Mesendoderm (in vitro differentiated cells): ENCODE measurements at regions not wholly inside any gene's neighbourhood (a gene's known extent, or its start where the extent isn't known, plus 50 kb on each side); places are given as distances from the start of the nearest gene placed in this dataset.
A peak's percentile ranks its signal among the peaks of the same experiment; 100 is the strongest.

ENCODE experiments used
- DNase-seq: peaks from one replicate; pipeline ENCODE4 v3.0.0; 2013
- H2AK5ac ChIP-seq: 2 replicates; pipeline ENCODE4 v1.6.1; 2013; ENCODE audit warnings: low read length, inconsistent platforms
- H2BK120ac ChIP-seq: 2 replicates; pipeline ENCODE4 v1.6.1; 2013; ENCODE audit warnings: low read depth, mild to moderate bottlenecking, low read length, moderate library complexity, mixed read lengths
- H2BK15ac ChIP-seq: replicated peaks from 2 replicates; pipeline ENCODE4 v1.6.1; 2013; ENCODE audit warnings: low read depth, mild to moderate bottlenecking, moderate library complexity
- H2BK5ac ChIP-seq: 2 replicates; pipeline ENCODE4 v1.6.1; 2013; ENCODE audit warnings: low read length, inconsistent platforms
- H3K18ac ChIP-seq: 2 replicates; pipeline ENCODE4 v1.6.1; 2013; ENCODE audit warnings: mild to moderate bottlenecking, low read length, mixed read lengths
- H3K23ac ChIP-seq: one replicate; pipeline ENCODE4 v1.6.1; 2013; ENCODE audit warnings: low read length
- H3K27ac ChIP-seq: 2 replicates; pipeline ENCODE4 v1.5.1; 2013; ENCODE audit warnings: low read depth, mild to moderate bottlenecking, inconsistent platforms, low read length, moderate library complexity
- H3K27me3 ChIP-seq: 2 replicates; pipeline ENCODE4 v1.6.1; 2013; ENCODE audit warnings: low read length, control low read depth, mild to moderate bottlenecking, inconsistent platforms; ENCODE audit not compliant: insufficient read depth, poor library complexity
- H3K36me3 ChIP-seq: 2 replicates; pipeline ENCODE4 v1.6.1; 2013; ENCODE audit warnings: low read length, inconsistent platforms; ENCODE audit not compliant: control insufficient read depth, insufficient read depth
- H3K4ac ChIP-seq: one replicate; pipeline ENCODE4 v1.6.1; 2013; ENCODE audit warnings: low read depth, mild to moderate bottlenecking, low read length, moderate library complexity
- H3K4me1 ChIP-seq: 2 replicates; pipeline ENCODE4 v1.6.1; 2013; ENCODE audit warnings: low read depth, low read length, inconsistent platforms; ENCODE audit not compliant: control insufficient read depth
- H3K4me2 ChIP-seq: 2 replicates; pipeline ENCODE4 v1.6.1; 2013; ENCODE audit warnings: low read length
- H3K4me3 ChIP-seq: 2 replicates; pipeline ENCODE4 v1.5.1; 2013; ENCODE audit warnings: mild to moderate bottlenecking, low read length
- H3K56ac ChIP-seq: one replicate; pipeline ENCODE4 v1.6.1; 2013; ENCODE audit warnings: low read length
- H3K79me1 ChIP-seq: 2 replicates; pipeline ENCODE4 v1.6.1; 2013; ENCODE audit warnings: low read length, inconsistent platforms
- H3K79me2 ChIP-seq: 2 replicates; pipeline ENCODE4 v1.6.1; 2013; ENCODE audit warnings: mild to moderate bottlenecking, low read length; ENCODE audit not compliant: control insufficient read depth, insufficient read depth
- H3K9ac ChIP-seq: 2 replicates; pipeline ENCODE4 v1.6.1; 2013; ENCODE audit warnings: low read length, inconsistent platforms
- H4K5ac ChIP-seq: one replicate; pipeline ENCODE4 v1.6.1; 2013; ENCODE audit warnings: low read length
- H4K8ac ChIP-seq: one replicate; pipeline ENCODE4 v1.6.1; 2013; ENCODE audit warnings: low read depth, mild to moderate bottlenecking, control low read depth, low read length, moderate library complexity
- WGBS: extraction: QIAGEN DNeasy Blood & Tissue Kit; methylation state at CpG from one replicate; pipeline ENCODE4 v1.1.7; 2013; ENCODE audit warnings: low lambda C conversion rate, missing lambda C conversion rate; ENCODE audit not compliant: insufficient coverage; ENCODE audit errors: extremely low coverage; 5-methylcytosine and 5-hydroxymethylcytosine counted together

GRCh38 chr13:106108346-106108745 lies 427.1 kb downstream of the EFNB2 start:
- Histone ChIP-seq H3K9ac (no peak overlapping the region), H3K79me1 (no peaks in the 10 kb centered on the region), H2BK5ac (no peak overlapping the region), H4K5ac (no peak overlapping the region), H3K56ac (no peak overlapping the region), H3K4me1 (peaks cover 3% of the 10 kb centered on the region), H3K4me2 (no peak overlapping the region), H3K36me3 (no peaks in the 10 kb centered on the region), H2BK120ac (no peak overlapping the region), H2BK15ac (no peak overlapping the region), H3K4ac (no peak overlapping the region), H3K18ac (no peak overlapping the region), H4K8ac (no peak overlapping the region), H3K79me2 (no peaks in the 10 kb centered on the region), H3K27ac (no peak overlapping the region), H3K4me3 (no peak overlapping the region), H2AK5ac (no peak overlapping the region), H3K27me3 (no peaks in the 10 kb centered on the region), H3K23ac (no peak overlapping the region)
- DNase-seq = no peak
- WGBS = no CpG with 5 or more reads among the region's 9 CpGs

GRCh38 chr13:106107061-106107460 lies 428.4 kb downstream of the EFNB2 start:
- H3K79me2 ChIP-seq = no peaks in the 10 kb centered on the region
- H3K4me1 ChIP-seq = peaks cover 3% of the 10 kb centered on the region
- DNase-seq = no peak
- H3K18ac ChIP-seq = no peak overlapping the region
- H3K9ac ChIP-seq = no peak overlapping the region
- H4K8ac ChIP-seq = no peak overlapping the region
- no peak overlapping the region for H3K56ac ChIP-seq
- no peak overlapping the region for H4K5ac ChIP-seq
- H2BK5ac ChIP-seq = no peak overlapping the region
- H2BK120ac ChIP-seq = no peak overlapping the region
- H3K27ac ChIP-seq = no peak overlapping the region
- no peak overlapping the region for H3K23ac ChIP-seq
- H3K36me3 ChIP-seq = no peaks in the 10 kb centered on the region
- H3K79me1 ChIP-seq = no peaks in the 10 kb centered on the region
- WGBS = no CpG with 5 or more reads among the region's 7 CpGs
- no peak overlapping the region for H2BK15ac ChIP-seq
- no peaks in the 10 kb centered on the region for H3K27me3 ChIP-seq
- H2AK5ac ChIP-seq = no peak overlapping the region
- no peak overlapping the region for H3K4me3 ChIP-seq
- no peak overlapping the region for H3K4me2 ChIP-seq
- no peak overlapping the region for H3K4ac ChIP-seq

GRCh38 chr13:106105153-106105552 lies 430.3 kb downstream of the EFNB2 start:
- Histone ChIP-seq H2AK5ac (no peak overlapping the region), H4K5ac (no peak overlapping the region), H2BK120ac (no peak overlapping the region), H3K79me1 (no peaks in the 10 kb centered on the region), H3K4me1 (peaks cover 3% of the 10 kb centered on the region), H3K27me3 (no peaks in the 10 kb centered on the region), H3K9ac (no peak overlapping the region), H3K4me3 (no peak overlapping the region), H3K79me2 (no peaks in the 10 kb centered on the region), H3K4me2 (no peak overlapping the region), H3K18ac (no peak overlapping the region), H2BK15ac (no peak overlapping the region), H3K23ac (no peak overlapping the region), H3K36me3 (no peaks in the 10 kb centered on the region), H2BK5ac (no peak overlapping the region), H3K56ac (no peak overlapping the region), H4K8ac (no peak overlapping the region), H3K4ac (no peak overlapping the region), H3K27ac (no peak overlapping the region)
- no peak for DNase-seq
- whole genome bisulfite sequencing = no CpG with 5 or more reads among the region's 1 CpG

GRCh38 chr13:106104281-106104901 lies 431.1 kb downstream of the EFNB2 start:
- no peaks in the 10 kb centered on the region for H3K27me3 ChIP-seq
- H4K8ac ChIP-seq = no peak overlapping the region
- no peak overlapping the region for H3K4me2 ChIP-seq
- H3K36me3 ChIP-seq = no peaks in the 10 kb centered on the region
- H2BK120ac ChIP-seq = no peak overlapping the region
- peak overlapping the region; percentile 37 for H3K56ac ChIP-seq
- no peaks in the 10 kb centered on the region for H3K79me1 ChIP-seq
- H3K4ac ChIP-seq = no peak overlapping the region
- H3K4me1 ChIP-seq = peaks cover 11% of the 10 kb centered on the region
- H2BK5ac ChIP-seq = no peak overlapping the region
- no peak overlapping the region for H3K23ac ChIP-seq
- H4K5ac ChIP-seq = no peak overlapping the region
- H2AK5ac ChIP-seq = no peak overlapping the region
- no peak overlapping the region for H3K18ac ChIP-seq
- peak; percentile 65 for DNase-seq
- H3K9ac ChIP-seq = no peak overlapping the region
- H3K27ac ChIP-seq = no peak overlapping the region
- no peaks in the 10 kb centered on the region for H3K79me2 ChIP-seq
- H2BK15ac ChIP-seq = no peak overlapping the region
- WGBS = no CpG with 5 or more reads among the region's 3 CpGs
- H3K4me3 ChIP-seq = no peak overlapping the region

- Histone ChIP-seq H3K4me3 (no peak overlapping the region), H3K79me1 (no peaks in the 10 kb centered on the region), H3K36me3 (no peaks in the 10 kb centered on the region), H2BK5ac (peak overlapping the region; percentile 23), H2AK5ac (no peak overlapping the region), H3K9ac (no peak overlapping the region), H3K18ac (no peak overlapping the region), H3K27ac (no peak overlapping the region), H4K5ac (peak overlapping the region; percentile 41), H4K8ac (no peak overlapping the region), H3K56ac (peak overlapping the region; percentile 9), H3K27me3 (no peaks in the 10 kb centered on the region), H2BK15ac (no peak overlapping the region), H3K4me2 (no peak overlapping the region), H3K4me1 (peaks cover 13% of the 10 kb centered on the region), H3K4ac (no peak overlapping the region), H3K23ac (no peak overlapping the region), H3K79me2 (no peaks in the 10 kb centered on the region), H2BK120ac (no peak overlapping the region)
- no CpG with 5 or more reads among the region's 10 CpGs for WGBS
- DNase-seq = peak; percentile 77
Observed at GRCh38 chr13:106103779-106104178, 431.7 kb downstream of the EFNB2 start.

- no CpG with 5 or more reads among the region's 4 CpGs for WGBS
- Histone ChIP-seq H3K56ac (no peak overlapping the region), H3K27me3 (no peaks in the 10 kb centered on the region), H3K18ac (no peak overlapping the region), H3K4ac (no peak overlapping the region), H3K79me2 (no peaks in the 10 kb centered on the region), H3K79me1 (no peaks in the 10 kb centered on the region), H3K4me1 (peaks cover 18% of the 10 kb centered on the region), H4K5ac (no peak overlapping the region), H4K8ac (no peak overlapping the region), H3K27ac (no peak overlapping the region), H2BK120ac (no peak overlapping the region), H2AK5ac (no peak overlapping the region), H2BK5ac (no peak overlapping the region), H3K36me3 (no peaks in the 10 kb centered on the region), H3K4me2 (no peak overlapping the region), H3K23ac (no peak overlapping the region), H3K9ac (no peak overlapping the region), H3K4me3 (no peak overlapping the region), H2BK15ac (no peak overlapping the region)
- no peak for DNase-seq
Observed at GRCh38 chr13:106102786-106103185, 432.7 kb downstream of the EFNB2 start.
